ENCODE measurements at regions not wholly inside any gene's neighbourhood (a gene's known extent, or its start where the extent isn't known, plus 50 kb on each side); places are given as distances from the start of the nearest gene placed in this dataset.
"Not testable (repeated sequence)": the region's sequence is repeated elsewhere in the genome, so short reads cannot be mapped to it uniquely, and the experiment has no call there.

DNA sequence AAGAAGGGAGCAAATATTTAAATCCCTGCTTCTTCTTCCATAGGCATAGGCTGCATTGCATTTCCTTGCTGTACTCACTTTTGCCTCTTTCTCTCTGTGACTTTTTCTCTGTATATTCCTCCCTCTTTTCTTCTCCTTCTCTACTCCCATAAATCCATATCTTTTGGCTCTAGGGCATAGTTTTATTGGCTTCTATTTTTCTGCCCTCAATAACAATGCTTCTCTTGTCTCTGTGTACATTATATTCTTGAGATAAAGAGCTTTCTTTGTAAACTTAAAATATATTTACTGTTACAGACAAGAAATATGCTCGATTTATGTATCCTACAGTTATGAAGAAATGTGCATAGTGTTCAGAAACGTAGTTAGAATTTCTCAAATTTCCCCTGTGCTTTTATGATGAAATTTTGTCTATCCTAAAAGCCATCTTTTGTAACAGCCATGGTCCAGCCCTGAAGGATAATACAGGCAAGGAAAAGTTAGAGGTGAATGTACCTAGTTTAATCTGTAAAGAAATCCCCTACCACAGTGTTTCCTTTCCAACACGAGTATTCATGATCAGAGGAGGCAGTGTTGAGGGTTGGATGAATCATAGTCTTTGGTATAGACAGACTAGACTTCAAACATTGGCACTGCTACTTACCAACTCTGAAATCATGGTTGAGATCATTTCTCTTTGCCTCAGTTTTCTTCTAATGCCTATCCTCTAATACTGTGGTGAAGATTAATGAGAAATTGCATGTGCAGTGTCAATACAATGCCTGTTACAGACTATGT lies 173.3 kb upstream of the FAR2 start:
- DNase-seq (ENCODE audit: low read depth, low spot score), result no peak

DNA sequence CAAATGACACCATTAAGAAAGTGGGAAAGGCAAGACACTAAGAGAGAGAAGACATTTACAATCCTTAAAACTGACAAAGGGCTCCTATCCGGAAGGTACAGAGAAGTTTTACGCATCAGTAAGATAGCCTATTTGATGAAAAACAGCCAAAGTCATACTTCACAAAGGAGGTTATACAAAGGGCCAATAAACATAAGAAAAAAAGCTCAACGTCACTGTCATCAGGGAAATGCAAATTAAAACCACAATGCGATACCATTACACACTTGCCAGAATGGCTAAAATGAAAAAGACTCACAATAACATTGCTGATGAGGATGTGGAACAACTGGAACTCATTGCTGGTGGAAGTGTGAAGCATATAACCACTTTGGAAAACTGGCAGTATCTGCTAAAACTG lies 168.6 kb upstream of the FAR2 start:
- DNase-seq (ENCODE audit: low read depth, low spot score), result no peak

DNA sequence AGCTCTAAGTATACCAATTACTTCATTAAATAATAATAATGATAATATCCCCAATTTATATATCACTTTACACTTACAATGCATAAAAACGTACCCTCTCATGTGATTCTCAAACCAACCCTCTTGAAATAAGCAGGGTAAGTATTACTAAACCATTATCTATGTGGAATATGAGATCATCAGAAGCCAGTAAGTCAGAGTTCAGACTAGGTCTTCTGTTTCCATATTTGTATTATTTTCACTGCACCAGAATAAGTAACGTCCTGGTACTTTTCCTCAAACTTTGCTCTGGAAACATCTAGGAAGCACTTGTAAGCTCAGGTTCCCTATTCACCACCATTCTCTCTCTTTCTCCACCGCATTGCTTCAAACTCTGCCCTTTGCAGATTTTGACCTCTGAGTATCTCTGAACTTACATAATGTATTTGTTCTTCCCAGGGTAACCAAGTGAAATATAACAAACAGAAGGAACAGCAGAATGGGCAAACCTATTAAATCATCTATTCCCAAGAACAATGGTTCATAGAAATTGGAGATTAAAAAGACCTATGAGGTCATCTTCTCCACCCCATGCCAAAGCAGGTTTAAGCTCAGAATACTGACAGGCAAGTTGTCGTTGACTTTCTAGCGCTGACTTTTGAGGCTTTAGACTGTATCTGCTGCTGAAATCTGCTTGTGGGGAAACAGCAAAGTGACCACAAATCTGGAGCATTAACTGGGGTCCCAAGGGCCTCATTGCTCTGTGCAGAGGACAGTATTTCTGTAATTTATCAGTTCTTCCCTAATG lies 161.3 kb upstream of the FAR2 start:
- no peak for DNase-seq (ENCODE audit: low read depth, low spot score)

DNA sequence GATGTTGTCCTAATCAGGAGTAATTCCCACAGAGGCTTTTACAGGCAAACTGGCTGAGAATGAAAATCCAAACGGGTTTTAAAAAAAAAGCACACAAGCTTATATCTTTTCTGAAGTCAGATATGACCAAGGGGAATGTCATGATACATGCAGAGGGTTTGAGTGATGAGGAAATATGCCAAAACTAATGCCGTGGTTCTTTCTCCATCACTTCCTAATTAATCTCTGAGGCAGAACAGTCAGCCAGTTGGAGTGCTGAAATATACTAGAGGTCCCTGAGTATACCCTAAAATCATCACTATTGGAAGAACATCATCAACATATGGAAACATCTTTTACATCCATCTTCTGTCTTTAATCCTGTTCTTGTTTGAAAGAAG lies 160.8 kb upstream of the FAR2 start:
- DNase-seq (ENCODE audit: low read depth, low spot score), result no peak

DNA sequence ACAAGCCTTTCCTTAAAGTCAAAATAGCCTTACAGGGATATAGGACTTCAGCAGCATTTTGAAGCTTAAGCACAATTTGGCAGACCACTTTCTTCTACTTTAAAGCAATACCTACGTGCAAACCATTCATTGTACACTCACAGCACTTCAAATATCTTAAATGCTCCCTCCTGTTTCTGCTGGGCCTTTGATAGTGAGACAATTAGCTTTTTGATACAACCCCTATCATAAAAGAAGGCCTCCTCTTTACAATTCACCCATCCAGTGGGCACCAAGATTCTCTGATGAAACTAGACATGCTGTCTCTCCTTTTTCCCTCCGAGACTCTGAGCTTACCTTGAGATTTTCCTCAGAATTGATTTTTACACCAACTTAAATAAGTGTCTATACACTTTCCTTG lies 157.5 kb upstream of the FAR2 start:
- no peak for DNase-seq (ENCODE audit: low read depth, low spot score)

DNA sequence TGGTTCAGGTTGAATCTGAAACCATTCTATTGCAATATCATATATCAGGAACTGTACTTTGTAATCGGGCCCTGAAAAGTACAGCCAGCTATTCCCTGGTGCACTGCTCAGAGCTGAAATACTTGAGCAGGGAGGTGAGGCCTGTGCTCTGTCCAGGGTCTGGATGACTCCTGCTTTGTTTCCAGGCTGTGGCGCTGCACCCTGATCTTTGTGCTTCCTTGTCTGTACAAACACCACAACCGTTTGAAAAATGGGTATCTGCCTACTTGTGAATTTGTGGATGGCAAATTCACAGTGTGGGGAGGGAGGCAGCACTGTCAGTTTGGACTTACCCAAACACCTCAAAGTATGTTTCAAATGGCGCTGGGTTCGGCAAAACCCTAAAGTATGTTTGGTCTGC lies 155.4 kb upstream of the FAR2 start:
- DNase-seq (ENCODE audit: low read depth, low spot score), result no peak

DNA sequence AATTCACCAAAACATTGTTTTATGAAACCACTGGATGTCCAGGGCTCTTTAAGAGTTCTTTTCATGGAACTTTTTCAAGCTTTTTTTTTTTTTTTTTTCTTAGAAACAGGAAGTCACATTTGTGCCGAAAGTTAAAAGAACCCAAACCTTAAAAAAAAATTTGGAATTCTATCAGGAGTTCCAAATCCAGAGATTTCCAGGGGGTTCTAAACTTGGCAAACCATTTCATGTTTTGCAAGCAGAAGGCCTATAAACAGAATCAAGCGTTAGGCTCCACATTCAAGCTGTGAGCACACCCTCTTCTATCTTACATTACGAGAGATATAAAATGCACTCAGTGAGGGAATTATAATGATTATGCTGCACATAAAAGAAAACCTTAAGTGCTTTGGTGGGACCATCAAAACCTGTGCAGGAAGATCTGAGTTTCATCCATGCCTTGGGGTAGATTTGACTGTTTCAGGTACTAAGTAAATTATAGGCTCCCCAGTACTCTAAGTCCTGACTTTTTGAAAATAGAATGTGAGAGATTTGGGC lies 154.8 kb upstream of the FAR2 start:
- no peak for DNase-seq (ENCODE audit: low read depth, low spot score)

DNA sequence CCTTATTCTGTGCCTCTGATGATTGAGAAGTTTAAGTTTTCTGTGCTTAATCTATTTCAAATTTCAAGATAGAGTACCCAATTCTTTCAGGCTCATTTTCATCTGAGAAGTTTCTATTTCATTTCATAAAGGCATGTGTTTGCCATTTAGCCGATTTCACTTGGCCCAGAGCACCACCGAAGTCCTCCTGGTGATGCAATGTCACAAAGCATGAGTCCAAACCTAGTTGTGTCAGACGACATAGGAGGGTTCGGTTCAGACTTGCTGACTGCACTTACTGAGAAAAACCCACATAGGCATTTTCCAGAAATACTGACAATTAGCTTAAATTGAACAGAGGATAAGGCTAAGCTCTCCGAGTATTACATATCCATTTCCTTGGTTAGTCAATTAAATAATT lies 152.4 kb upstream of the FAR2 start:
- DNase-seq (ENCODE audit: low read depth, low spot score), result no peak

DNA sequence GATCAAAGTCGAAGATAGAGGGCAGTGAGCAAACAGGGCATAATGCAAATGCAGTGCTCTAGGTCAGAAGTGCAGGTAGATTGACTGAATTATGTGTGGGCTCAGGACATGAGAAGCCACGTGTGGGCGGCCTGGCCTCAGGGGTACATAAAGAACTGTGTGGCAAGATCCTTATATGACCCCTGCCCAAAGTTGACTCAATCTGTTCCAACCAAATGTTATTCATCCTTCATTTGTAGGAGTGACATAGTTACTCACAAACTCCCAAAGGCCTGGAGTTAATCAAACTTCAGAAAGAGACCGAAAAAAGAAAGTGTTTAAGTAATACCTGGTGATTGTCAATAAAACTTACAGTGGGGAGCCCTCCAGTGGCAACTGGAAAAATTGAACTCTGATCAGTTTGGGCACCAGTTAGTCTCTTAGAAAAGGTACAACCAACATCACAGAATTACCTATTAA lies 150.4 kb upstream of the FAR2 start:
- DNase-seq (ENCODE audit: low read depth, low spot score), result no peak

DNA sequence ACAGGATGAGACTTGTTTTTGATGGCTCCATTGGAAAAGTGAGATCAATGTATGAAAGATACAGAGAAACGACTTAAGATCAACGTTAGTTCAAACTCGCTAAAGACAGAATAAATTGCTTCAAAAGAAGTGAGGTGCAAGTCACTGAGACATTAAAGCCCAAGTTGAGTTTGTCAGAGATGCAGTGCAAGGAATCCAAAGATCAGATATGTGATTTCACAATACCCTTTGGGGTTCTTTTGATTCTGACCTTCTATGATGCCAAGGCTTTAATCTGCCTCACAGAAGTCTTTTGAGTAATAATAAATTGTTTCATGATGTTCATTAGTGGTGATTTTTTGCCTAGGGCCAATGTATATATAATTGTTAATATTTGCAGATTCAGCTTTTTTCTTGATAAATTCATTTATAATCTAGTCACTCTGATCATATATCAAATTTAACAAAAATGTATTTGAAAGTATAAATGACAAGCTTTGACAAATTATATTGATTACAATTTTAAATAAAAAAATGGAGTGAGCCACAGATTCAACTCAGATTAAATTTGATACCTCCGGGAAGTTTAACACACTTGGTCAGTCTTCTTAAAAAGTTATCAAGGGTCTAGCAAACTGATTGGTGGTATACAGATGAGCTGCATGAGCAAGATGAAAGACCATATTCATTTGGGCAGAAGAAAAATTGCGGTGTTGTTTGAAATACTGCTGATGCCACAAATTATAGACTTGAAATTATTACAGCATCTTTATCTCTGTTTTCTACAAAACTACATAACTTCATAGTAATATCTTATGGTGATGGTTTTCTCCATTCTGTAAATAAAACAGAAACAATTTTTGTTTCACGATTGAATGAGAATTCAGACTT lies 144.8 kb upstream of the FAR2 start:
- DNase-seq (ENCODE audit: low read depth, low spot score), result no peak

DNA sequence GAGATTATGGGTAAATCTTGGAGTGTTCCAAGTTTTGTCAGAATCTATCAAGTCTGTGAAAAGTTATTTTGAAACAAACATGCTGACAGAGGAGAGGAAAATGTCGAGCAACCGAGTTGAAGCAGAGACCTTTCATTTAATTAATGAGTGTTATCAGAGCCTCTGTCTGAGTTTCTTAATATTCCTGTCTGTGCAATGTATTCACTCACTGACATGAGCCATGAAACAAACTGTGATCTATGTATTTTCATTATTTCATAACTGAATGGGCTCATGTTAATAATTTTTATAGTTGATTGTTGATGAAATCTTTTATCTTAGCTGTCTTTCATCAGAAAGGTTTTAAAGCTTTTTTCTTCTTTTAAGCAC lies 144.2 kb upstream of the FAR2 start:
- no peak for DNase-seq (ENCODE audit: low read depth, low spot score)

DNA sequence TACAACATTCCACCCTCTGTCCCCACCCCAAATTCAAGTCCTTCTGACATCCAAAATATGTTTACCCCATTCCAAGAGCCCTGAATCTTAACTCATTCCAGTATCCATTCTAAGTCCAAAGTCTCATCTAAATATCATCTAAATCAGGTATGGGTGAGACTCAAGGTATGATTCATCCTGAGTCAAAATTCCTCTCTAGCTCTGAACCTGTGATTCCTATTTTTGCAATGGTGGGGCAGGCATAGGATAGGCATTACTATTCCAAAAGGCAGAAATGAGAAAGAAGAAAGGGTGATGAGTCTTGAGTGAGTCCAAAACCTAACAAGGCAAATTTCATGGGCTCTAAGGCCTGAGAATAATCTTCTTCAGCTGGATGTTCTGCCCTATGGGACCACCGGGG lies 140.3 kb upstream of the FAR2 start:
- DNase-seq (ENCODE audit: low read depth, low spot score), result no peak

DNA sequence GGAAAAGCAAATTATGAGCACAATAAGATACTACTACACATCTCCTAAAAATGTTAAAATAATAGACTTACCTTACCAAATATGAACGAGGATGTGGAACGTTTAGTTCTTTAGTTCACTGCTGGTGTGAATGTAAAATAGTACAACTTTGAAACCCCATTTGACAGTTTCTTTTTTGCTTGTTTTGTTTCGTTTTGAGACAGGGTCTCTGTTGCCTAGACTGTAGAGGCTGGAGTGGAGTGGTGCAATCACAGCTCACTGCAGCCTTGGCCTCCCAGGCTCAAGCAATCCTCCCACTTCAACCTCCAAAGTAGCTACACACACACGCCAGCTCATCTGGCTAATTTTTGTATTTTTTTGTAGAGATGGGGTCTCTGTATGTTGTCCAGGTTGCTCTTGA lies 136.4 kb upstream of the FAR2 start:
- DNase-seq (ENCODE audit: low read depth, low spot score), result no peak

DNA sequence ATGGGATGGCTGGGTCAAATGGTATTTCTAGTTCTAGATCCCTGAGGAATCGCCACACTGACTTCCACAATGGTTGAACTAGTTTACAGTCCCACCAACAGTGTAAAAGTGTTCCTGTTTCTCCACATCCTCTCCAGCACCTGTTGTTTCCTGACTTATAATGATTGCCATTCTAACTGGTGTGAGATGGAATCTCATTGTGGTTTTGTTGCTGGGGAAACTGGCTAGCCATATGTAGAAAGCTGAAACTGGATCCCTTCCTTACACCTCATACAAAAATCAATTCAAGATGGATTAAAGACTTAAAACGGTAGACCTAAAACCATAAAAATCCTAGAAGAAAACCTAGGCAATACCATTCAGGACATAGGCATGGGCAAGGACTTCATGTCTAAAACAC lies 131.5 kb upstream of the FAR2 start:
- DNase-seq (ENCODE audit: low read depth, low spot score), result not testable (repeated sequence)

DNA sequence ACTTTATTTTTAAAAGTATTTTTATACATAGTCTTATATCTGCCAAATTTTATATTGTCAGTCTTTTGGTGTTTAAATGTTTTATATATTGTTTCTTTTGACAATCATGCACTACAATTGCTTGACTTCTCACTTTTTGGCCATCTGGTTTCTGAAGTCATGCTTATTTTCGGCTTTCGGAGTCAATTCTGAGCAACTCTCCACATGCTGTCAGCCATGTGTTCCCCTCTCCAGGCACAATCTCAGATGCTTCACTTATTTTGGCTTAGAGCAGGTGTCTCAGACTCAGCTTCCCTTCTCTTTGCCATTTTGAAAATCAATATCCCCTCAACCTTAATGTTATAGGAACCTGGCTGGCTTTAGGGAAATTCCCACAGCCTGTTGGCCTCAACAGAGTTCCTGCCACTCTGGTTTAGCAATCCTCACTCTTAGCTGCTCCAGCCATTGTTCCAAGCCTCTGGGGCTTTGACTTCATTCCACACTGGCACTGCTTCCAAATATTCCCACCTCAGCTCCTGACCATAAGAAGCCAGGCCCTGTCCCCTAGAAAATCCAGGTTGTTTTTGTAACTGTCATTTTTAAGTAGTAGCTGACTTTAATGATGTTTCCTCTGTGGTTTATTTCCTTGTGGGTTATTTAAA lies 125.5 kb upstream of the FAR2 start:
- DNase-seq (ENCODE audit: low read depth, low spot score), result no peak

DNA sequence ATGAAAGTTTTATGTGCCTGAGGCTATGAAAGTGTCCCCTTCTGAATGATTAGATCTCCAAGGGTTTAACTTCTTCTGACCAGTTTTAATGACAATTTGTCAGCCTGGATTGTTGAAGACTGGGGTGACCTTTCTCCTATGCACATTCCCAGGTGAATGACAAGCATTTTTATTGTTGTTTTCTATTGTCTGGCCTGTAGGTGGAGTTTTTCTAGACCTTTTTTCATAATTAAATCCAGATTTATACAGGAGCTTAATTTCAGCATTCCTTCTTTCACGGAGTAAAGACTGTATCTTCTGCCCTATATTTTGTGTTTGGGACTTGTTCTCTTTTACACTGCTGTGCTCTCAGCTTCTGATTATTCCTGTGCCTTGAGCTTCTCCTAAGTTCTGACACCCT lies 125.0 kb upstream of the FAR2 start:
- DNase-seq (ENCODE audit: low read depth, low spot score), result no peak

DNA sequence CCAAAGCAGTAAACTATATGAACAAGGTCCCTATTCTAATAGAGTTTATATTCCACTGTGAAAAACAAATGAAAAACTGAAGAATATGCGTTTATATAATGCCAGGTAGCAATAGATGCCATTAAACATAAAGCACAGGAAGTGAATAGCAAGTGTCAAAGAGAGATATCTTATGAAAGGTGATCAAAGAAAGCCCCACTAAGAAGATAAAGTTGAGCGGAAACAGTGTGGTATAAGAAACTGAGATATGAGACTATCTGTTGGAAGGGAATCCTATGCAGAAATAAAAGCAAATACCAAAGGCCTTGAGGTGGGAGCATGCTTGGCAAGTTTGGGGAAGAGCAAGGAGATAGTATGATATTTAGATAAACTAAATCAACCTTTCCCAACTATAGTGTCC lies 123.1 kb upstream of the FAR2 start:
- DNase-seq (ENCODE audit: low read depth, low spot score), result no peak

DNA sequence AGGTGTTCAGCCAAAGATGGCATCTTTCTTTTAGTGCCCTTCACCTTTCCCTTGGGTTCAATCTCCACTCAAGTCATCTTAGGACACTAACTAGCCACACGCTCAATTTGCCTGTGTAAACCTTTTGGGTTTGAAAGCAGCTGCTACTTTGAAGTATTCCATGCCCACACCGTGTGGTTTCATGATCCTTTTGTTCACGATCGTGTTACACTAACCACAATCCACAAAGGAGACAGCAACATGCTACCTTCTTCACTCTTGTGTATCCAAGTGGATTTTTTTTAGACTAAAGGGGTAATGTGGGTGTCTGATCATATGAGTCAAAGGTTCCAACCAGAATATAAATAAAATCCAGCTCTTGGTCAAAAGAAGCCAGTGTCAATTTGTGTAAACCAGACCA lies 122.7 kb upstream of the FAR2 start:
- no peak for DNase-seq (ENCODE audit: low read depth, low spot score)

DNA sequence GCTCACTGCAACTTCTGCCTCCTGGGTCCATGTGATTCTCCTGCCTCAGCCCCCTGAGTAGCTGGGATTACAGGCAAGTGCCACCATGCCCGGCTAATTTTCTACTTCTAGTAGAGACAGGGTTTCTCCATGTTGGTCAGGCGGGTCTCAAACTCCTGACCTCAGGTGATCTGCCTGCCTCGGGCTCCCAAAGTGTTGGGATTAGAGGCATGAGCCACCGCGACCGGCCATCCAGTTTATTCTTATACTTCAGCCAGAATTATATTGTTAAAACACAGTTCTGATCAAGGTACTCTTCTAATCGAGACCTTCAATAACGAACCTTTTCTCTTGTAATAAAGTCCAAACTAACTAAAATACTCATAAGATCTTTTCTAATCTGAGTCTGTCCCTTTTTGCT lies 119.6 kb upstream of the FAR2 start:
- DNase-seq (ENCODE audit: low read depth, low spot score), result not testable (repeated sequence)

DNA sequence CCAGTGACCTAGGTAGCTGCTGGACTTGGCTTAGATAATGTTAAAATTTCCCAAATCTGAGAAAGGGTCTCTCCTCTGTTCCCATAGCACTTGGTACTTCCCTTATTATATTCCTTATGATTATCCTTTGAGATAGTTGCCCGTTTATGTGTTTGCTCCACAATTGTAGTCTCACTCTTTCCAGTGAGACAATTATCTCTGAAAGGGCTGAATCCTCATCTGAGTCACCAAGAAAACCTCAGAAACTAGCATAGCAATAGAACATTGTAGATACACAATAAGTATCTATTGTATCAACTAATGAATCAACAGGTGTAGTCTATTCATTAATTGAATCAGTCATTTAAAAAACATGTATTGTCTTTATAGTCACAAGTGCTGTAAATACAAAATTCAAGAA lies 119.1 kb upstream of the FAR2 start:
- no peak for DNase-seq (ENCODE audit: low read depth, low spot score)

DNA sequence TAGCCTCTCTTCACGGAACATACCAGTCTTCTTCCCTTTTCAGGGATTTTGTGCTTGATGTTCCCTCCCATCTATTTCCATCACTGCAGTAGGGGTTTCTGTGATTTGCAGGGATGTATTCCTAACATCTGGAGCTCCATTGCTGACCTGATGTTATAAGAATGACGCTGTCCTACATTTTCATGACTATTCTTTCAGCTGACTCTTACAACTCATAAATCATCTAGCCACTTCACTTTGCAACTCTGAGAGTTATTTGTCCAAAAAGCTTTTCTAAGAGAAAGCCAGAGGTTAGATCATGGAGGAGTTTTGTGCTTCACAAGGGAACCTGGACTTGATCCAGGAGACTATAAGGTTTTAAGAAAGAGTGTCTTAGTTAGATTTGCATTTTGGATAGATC lies 116.6 kb upstream of the FAR2 start:
- DNase-seq (ENCODE audit: low read depth, low spot score), result no peak

DNA sequence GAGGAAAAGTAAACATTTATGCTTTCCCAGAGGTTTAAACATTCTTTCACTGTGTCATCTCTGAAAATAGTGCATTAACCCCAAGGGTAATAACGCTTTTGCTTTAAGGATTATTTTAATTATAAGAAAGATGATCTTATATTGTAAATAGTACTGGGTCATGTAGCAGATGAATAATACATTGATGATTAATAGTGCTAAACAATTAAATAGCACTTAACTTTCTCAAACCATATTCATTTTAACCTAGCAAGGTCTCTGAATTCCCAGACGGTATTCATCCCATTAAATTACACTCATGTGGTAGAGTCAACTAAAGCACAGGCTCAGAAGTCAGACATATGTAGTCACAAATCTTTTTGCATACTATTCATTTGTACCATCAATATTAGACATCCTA lies 115.6 kb upstream of the FAR2 start:
- no peak for DNase-seq (ENCODE audit: low read depth, low spot score)
